ENCODE measurements at regions not wholly inside any gene's neighbourhood (a gene's known extent, or its start where the extent isn't known, plus 50 kb on each side); places are given as distances from the start of the nearest gene placed in this dataset.
"Not testable (repeated sequence)": the region's sequence is repeated elsewhere in the genome, so short reads cannot be mapped to it uniquely, and the experiment has no call there.

DNA sequence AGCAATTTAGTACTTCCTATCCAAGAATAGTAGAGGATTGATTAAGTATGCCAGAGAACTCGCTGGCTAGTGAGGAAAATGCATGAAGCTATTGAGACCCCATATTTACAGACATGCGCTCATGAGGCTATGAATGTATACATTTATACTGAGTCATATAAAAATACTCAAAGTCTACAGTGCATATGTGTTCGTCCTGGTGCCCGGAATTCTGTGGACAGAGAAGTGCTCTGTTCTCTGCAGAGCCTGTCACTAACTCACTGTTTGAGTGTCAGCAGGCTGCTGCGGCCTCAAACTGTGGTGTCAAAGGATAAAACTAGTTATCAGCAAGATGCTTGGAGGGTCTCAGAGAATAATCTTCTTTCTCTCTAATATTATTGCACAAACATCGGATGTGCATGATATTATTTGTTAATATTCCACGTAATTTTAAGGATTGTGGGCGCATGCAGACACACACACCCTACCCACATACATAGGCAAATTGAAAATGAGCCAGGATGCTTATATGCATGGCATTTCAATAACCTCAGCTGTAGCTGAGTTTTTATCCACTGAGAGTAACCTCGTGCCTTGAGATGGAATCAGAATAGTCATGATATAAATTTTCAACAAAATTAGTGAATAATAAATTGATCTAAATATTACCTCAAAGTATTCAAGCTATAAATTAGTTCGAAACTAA, 50.0 kb upstream of the TSC22D2 start:
- DNase-seq = peak; percentile 13

DNA sequence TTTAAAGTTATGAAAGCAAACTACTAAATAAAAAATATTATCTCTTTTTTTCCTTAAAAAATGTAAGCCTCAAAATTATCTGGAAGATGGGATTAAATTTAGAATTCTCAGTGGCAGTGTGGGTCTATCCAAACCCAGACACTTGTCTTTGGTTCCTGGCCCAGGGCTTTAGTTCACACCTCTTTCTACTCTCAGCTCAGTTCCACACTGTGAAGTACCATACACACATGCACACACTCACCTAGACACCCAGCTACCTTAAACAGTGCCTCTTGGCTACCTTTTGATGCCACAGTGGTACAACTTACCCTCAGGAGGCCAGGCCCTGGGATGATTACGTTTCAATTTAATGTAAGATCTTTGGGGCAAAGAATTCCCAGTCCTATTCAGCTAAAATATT, 51.0 kb upstream of the TSC22D2 start:
- DNase-seq = no peak

DNA sequence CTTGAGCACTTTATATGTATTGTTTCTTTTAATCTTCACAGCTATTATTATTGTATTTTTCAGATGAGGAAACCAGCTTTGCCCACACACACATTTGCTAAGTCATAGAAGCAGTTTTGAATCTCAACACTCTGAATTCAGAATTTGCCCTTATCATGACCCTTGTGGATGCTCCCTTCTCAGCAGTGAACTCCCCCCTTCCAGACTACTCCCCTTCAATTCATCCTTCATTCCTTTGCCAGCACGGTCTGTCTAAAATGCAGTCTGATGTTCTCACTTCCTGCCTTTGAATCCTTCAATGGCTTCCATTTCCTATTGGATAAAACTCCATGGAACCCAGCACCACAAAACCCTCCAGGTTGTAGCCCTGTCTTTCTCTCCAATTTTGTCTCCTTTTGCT, 52.5 kb upstream of the TSC22D2 start:
- no peak for DNase-seq

DNA sequence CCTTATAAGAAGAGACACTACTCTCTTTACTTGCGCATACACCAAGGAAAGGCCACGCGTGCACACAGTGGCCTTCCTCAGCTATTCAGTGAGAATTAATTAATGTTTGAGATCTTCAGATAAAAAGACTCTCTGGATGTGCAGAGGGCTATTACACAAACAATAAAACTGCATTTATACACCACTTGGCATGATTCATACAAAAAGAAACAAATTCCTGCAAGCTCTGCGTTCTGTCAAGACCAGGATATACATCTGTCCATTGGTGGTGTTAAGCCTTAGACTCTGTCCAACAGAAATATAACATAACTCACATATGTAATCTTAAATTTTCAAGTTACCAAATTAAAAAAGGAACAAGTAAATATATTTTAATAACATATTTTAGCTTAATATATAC, 55.2 kb upstream of the TSC22D2 start:
- no peak for DNase-seq

DNA sequence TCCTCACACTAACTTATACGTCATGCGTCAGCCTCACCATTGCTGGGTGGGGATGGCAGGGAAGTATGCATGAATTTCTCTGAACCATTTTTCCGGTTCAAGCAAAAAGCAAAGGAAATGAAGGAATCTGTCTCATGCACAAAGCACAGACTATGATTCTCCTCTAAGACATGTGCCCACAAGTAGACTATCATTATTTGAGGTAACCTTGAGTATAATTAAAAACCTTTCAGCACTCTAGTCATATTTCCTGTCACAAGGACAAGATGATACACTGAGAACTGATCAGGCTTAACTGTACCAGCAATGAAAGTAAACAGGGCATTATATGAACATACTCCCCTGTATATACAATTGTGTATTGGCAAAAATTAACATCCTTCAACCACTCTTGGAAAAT, 56.7 kb upstream of the TSC22D2 start:
- no peak for DNase-seq

DNA sequence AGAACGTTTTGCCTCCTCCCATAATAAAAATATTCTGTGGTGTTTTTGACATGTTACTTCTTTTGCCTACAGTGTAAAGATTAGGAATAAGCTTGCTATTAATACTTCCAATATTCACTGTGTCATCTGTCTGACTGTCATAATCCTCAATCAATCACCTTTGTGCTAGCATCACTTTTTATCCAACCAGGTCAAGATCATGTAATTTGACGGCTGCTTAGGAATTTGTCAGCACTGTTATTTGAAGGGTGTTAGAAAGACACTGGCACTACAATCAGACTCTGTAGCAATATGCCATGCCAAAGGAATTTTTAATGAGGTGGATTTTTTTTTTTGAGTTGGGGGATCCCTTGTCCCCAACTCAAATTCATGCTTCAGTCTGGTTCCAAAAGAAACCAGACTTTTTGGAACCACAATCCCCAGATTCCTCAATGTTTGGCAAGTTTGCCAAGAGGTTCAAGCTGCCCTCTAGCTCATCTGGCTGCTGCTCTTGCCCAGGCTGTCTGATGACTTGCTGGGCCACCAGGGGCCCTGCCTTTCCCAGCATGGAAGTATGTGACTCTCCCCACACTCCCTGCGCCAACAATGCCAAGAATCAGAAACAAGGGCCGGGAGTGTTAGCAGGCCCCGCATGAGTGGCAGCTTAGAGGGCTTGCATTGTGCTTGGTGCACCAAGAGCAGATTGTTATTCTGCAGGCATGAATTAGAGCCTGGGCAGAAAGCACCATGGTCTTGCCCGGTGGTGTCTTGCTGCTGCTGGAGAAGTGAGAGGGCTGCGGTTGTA, 58.6 kb upstream of the TSC22D2 start:
- DNase-seq = no peak

DNA sequence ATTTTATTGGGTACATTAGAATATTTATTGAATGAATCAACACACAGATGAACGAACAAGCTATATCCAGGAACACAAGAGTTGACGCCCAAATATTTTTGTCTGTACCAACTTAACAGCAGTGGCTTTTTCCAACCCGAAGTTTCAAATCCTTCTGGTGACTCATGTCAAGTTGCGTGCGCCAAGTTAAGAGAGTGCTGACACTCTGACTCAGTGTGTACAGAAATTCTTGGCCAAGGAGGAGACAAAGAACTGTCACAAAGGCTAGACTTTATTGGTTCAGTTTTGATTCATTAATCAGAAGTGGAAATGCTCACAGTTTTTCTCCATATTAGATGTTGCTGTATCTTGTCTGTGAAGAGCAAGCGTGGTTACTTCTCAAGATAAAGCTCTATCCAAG, 59.6 kb upstream of the TSC22D2 start:
- DNase-seq = no peak

DNA sequence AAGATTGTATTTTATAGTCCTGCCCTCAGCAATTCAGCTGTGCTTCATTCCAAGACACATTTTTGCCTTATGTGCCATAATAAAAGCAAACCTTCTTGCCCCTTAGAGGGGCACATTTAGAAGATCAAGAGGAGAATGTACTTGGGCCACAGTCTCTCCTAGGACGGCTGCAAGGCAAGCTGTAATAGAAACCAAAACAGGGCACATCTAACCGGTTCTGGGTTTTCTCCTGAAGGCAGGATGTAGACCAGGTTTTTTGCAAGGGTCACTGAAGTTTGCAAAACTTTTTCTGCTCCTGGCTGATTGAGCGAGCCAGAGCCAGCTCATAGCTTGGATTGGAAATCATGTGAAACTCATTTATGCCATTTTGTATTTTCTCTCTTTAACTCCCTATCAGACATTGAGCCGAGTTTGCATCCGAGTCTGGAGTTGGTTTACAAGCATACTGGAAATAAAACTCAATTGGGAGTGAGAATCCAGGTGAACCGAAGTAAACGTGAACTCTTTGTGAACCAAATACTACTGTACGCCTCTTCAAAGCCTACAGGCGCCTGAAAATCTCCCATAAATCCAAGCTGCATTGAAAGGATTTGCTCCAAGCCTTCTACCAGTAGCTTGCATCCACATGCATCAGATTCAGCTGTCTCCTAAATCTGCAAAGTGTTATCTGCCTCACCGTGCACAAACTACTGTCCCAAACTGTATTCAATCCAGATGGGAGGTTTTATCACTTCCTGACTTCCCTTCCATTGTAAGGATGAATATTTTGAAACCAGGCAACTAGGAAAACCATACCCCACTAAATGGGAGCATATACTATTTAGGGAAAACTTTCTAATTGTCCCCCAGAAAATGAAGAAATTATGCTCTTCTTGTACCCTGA, 60.9 kb upstream of the TSC22D2 start:
- DNase-seq = no peak

DNA sequence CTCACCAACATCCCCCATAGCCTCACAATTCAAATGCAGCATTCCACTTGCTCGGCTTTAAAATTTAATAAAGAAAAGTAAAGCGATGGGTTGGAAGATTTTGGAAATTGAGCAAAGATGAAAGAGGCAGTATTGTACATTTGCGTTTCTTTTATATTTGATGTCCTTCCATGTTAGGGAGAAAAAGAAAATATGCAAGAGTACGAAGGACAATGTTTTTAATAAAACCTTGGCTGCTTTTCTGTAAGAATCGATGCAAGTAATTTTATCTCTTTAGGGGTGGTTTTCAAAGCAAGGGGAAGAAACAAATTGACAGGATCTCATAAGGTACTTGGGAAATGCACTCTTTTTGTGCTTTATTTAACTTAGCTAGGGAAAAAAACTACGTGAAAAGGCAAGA, 61.8 kb upstream of the TSC22D2 start:
- no peak for DNase-seq

DNA sequence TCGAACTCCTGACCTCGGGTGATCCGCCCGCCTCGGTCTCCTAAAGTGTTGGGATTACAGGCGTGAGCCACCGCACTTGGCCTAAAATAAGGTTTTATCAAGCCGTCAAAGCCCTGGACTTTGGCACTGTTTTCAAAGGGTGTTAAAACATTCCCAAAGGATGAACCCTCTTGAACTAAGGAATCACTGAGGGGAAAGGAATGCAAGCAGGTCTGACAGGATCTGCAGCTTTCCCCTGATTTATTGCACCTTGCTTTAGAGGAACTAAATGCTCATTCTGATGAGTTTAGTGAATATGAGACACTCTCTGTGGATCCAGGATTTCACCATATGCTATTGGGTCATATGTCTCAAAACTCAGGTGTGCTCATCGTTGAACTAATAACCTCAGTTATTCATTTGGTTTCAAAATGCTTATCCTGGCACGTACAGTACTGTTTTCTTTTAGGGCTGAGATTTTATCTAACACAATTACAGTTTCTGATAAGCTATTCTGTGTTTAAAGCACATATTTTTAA, 63.0 kb upstream of the TSC22D2 start:
- no peak for DNase-seq

DNA sequence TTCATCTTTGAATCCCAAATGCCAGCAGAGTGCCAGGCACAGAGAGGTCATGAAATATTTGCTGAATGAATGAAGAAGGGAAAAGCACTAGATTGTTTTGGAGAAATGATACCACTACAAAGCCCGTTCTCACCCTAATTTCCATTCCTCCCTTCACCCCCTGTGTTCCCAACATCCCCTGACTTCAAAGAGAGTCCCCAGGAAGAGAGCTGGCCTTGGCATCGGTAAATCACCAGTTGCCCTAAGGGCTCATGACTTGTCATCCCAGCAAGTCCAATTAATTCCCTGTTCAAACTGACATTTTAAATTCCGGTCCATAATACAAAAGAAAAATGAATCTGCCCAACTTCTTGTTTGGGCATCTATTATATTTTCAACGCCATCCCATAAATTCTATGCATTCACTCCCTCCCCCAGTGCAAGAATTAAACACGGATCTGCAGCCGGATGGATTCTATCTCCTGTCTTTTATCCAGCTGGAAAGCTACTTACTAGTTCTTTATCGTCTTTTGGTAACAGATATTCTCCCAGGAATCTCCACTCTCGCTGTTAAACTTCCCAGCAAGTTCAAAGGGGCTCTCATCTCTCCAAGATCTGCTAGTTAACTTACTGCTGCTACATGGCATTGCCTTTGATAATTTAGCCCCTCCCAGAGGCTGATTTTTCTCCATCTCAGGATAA, 63.9 kb upstream of the TSC22D2 start:
- no peak for DNase-seq

DNA sequence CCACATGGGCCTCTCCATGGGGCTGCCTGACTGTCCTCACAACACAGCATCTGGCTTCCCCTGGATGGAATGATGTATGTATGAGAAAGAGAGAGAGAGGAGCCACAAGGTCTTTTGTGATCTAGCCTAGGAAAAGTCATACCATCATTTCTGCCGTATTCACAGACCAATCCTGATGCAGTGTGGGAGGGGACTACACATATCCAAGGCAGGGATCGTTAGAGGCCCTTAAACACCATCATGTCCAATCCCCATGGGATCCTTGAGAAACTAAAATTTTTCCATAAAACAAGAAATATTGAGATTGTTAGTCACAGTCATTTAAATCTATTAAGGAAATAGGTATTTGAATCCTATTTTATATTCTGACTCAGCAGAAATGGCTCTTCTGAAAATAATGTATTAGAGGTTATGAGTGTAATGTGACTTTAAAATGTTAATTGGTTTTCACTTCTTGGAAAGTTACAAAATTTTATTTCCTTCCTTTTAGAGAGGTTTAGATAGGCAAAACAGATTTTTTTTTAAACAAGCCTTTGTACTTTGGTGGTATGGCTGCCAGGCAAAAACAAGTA, 65.1 kb upstream of the TSC22D2 start:
- no peak for DNase-seq

DNA sequence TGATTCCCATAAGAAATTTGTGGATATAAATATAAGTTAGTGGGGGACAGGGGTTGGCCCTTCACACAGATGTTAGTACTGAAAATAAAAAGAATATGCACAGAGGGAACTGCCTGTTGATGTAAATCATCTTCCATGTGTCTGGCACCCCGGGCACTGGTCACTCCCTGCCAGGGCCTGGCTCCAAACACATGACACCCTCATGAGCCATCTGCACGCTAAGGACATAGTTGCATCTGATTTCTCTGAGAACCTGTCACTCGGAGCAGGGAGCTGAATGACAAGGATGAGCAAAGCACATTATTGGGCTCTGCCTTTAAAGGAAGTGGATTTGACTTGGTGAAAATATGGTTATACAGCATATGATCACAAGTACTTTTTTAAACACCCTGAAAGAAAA, 66.2 kb upstream of the TSC22D2 start:
- DNase-seq = no peak

DNA sequence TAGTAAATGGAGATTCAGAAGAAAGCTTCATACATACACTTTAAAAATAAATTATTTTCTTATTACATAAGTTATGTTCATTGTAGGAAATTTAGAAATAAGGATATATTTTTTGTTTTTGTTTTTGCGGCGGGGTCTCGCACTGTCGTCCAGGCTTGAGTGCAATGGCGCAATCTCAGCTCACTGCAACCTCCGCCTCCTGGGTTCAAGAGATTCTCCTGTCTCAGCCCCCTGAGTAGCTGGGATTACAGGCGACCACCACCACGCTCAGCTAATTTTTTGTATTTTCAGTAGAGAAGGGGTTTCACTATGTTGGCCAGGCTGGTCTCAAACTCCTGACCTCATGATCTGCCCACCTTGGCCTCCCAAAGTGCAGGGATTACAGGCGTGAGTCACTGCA, 71.7 kb upstream of the TSC22D2 start:
- not testable (repeated sequence) for DNase-seq

DNA sequence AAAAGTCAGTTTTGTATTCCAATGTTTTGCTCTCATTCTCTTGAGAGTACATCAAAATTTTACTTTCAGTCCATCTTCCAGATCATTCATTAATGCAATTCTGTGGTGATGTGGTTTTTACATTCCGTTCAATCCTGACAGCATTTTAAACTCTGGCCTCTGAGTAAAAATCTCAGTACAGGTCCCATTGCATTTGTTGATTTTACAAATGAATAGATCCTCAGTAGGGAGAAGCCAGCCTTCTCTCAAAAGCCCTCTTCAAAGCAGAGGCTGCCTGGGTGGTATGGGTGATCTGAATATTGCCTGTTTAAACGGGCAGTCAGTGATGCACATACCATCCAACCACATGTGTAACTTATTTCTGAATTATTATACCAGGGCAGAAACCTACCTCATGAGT, 72.5 kb upstream of the TSC22D2 start:
- no peak for DNase-seq

DNA sequence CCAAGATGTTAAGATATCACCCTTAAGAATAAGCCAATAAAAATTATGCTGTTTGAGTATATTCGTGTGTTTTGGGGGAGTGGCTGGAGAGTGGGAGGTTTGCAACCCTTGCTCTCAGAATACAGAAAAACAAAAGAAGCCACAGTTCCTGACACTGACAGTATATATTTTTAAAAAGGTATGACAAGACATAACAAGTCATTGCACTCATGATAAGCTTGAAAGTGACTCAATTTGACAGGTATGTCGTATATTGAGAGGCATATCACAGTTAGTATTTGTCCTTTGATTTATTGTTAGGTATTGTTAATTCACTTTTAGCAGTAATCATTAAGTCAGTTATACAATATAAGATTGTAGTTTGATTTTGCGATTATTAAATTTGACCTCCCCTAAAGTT, 73.1 kb upstream of the TSC22D2 start:
- no peak for DNase-seq

DNA sequence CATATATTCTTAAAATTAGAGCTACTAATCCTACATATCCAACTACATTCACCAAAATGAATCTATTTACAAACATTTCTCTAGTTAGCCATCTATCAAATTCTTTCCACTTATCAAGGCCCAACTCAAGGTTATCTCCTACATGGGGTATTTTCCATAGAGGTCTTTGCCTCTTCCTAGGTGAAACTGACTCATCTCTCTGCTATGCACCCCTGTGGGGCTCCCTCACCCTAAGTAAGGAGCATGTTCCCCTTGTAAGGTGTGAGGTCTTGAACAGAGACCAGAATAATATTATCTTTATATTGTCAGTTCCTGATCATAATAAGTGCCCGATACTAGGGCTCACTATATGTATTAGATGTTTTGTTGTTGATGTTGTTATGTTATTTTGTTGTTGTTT, 74.6 kb upstream of the TSC22D2 start:
- no peak for DNase-seq

DNA sequence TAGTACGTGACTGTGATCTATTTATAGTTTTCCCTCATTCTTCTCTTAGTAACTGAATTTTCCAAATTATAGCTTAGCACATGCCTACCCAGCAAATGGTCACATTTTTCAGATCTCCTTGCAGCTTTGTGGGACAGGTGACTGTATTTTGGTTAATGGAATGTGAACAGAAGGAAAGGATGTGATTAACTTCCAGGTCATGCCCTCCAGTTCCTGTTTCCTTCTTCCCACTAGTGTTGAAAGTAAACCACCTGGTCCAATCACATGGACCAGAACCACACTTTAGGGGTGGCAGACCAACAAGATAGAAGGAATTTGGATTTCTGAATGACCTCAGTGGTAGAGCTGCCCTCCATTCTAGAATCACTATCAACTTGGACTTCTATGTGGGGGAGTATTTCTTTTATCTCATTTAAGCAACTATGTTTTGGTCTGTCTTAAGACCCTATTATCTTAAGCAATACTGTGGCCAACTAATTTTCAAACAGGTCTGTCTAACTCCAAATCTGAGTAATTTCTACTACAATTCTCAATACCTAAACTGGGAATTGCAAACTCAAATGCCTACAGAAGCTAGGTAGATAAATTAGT, 76.0 kb upstream of the TSC22D2 start:
- no peak for DNase-seq

DNA sequence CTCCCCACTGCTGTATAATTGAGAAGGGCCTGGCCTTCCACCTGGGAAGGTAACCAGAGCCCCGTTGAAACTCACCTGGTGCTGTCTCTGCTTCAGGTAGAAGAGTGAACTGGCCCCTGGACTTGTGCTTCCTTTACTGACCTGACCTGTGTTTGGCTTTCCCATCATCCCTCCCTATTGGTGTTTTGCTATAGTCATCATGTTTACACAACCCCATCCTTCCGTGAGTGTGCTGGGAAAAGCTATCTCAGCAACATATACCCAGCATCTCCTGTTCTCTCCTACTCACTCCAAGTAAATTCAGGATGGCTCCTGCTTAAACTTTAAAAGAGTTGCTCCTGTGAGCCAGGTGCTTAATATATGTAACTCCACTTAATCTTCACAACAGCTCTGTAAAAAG, 77.2 kb upstream of the TSC22D2 start:
- DNase-seq = no peak

DNA sequence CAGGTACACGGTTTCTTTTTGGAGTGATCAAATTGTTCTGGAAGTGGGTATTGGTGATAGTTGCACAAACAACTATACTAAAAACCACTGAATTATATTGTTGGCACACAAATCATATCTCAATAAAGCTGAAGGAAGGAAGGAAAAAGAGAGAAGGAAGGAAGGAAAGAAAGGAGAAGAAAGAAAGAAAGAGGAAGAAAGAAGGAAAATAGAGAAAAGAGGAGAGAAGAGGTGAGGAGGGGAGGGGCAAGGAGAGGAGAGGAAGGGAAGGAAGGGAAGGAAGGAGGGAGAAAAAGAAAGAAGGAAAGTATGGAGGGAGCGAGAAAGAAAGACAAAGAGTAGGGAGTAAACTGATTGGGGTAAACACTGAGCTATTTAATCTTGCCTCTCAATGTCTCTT, 77.9 kb upstream of the TSC22D2 start:
- no peak for DNase-seq

DNA sequence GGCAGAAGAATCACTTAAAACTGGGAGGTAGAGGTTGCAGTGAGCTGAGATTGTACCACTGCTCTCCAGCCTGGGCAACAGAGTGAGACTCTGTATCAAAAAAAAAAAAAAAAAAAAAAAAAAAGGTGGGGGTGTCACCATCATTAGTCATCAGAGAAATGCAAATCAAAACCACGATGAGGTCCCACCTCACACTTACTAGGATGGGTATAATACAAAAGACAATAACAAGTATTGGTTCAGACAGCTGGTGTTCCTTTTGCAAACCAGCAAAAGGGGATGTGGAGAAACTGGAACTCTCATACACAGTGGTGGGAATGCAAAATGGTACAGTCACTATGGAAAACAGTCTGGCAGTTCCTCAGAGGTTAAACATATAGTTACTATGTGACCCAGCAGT, 78.7 kb upstream of the TSC22D2 start:
- DNase-seq = no peak

DNA sequence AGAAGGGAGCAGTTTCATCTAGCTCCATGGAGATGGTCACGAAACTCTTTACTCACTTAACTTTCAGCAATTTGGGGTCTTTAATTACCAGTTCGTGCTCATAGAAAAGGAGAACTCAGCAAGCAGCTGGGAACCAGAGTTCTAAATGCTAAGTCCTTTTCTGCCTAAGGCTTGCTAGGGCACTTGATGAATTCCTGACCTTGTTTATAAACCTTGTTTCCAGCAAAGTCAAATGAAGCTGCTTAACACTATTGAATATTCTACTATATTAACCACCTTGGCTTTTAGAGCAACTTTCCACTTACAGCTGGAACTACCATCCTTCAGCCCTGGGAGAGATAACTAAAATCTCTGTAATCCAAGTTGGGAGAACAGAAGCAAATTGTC, 79.5 kb upstream of the TSC22D2 start:
- no peak for DNase-seq

All from NCI-H526 treated with DMSO at 0.1 percent for 48 hours (cell line).